HepG2 (cell line): ENCODE measurements at regions not wholly inside any gene's neighbourhood (a gene's known extent, or its start where the extent isn't known, plus 50 kb on each side); places are given as distances from the start of the nearest gene placed in this dataset.

Source experiments
- ATAC-seq: fragments of 200-7000 bp; cut with Tn5 transposase; 3 replicates; pipeline ENCODE4 v1.9.1; 2020; ENCODE audit warnings: mild to moderate bottlenecking, moderate library complexity
- BruUV-seq: library from RNA; stranded (reverse); fragments of 400-500 nt; replicated peaks from 2 replicates; lab custom pipeline; 2021; lab: Mats Ljungman, UMichigan
- CTCF ChIA-PET: fragments of 300-600 bp; formaldehyde crosslinking; extraction: SDS; loops from one replicate; lab custom pipeline; 2021; ENCODE audit warnings: low total read pairs, inconsistent platforms, low intra/inter-chr PET ratio; lab: Yijun Ruan, JAX
- POLR2A ChIA-PET: fragments of 350-600 bp; sonication (Branson Sonifier 250); formaldehyde crosslinking; loops from one replicate; lab custom pipeline; 2020; ENCODE audit warnings: antibody characterized with exemption, inconsistent platforms; lab: Yijun Ruan, JAX
- DNase-seq: peaks from one replicate; pipeline ENCODE4 v3.0.0-alpha.2; 2015; ENCODE audit warnings: low spot score
- FAIRE-seq: peaks from 3 replicates; lab custom pipeline; 2011; peaks lifted over from hg19 to GRCh38; lab: Jason Lieb, UNC
- H2AFZ ChIP-seq: one replicate; pipeline ENCODE4 v1.6.1; 2011; ENCODE audit warnings: low read length, inconsistent platforms
- H3K27ac ChIP-seq: fragments of 300-600 bp; 3 replicates; pipeline ENCODE4 v1.8.0; 2011; ENCODE audit warnings: mixed run types, mild to moderate bottlenecking, mixed read lengths, low read length, inconsistent platforms; ENCODE audit not compliant: insufficient read depth; ENCODE audit errors: extremely low read length
- H3K27me3 ChIP-seq, 2 experiments: fragments of 200-600 bp in 1 of 2; 2 replicates in 1 of 2; 3 replicates in 1 of 2; pipeline versions ENCODE4 v1.6.0 to v1.8.0; 2011; ENCODE audit warnings: low read length in 2 of 2, mild to moderate bottlenecking in 2 of 2, moderate library complexity in 2 of 2, inconsistent platforms in 1 of 2; ENCODE audit not compliant: insufficient read depth in 2 of 2, control insufficient read depth in 1 of 2
- H3K36me3 ChIP-seq, 2 experiments: fragments of 200-600 bp in 1 of 2; replicated peaks in 1 of 2; 2 replicates in 1 of 2; 3 replicates in 1 of 2; pipeline versions ENCODE4 v1.5.1 to v1.8.0; 2011; ENCODE audit warnings: low read length in 2 of 2, inconsistent platforms in 1 of 2; ENCODE audit not compliant: insufficient read depth in 2 of 2, control insufficient read depth in 1 of 2
- H3K4me1 ChIP-seq: 2 replicates; pipeline ENCODE4 v1.5.1; 2012; ENCODE audit warnings: low read length, inconsistent platforms; ENCODE audit not compliant: insufficient read depth
- H3K4me2 ChIP-seq: 2 replicates; pipeline ENCODE4 v1.6.0; 2011; ENCODE audit warnings: low read depth, low read length, inconsistent platforms
- H3K4me3 ChIP-seq, 3 experiments: fragments of 200-600 bp in 1 of 3; sonication (generic), shearing (Covaris generic) in 1 of 3; replicated peaks in 1 of 3; 2 replicates each; pipeline ENCODE4 v1.5.1; 2011 to 2016; ENCODE audit warnings: low read length in 3 of 3, inconsistent platforms in 2 of 3, low read depth in 2 of 3, mild to moderate bottlenecking in 2 of 3, control low read depth in 1 of 3, mixed read lengths in 1 of 3; ENCODE audit not compliant: insufficient read depth in 1 of 3
- H3K79me2 ChIP-seq: one replicate; pipeline ENCODE4 v1.6.1; 2011; ENCODE audit warnings: low read length, inconsistent platforms; ENCODE audit not compliant: insufficient read depth
- H3K9ac ChIP-seq: 2 replicates; pipeline ENCODE4 v1.6.0; 2011; ENCODE audit warnings: mild to moderate bottlenecking, low read depth, low read length, inconsistent platforms; ENCODE audit not compliant: insufficient read depth
- H3K9me3 ChIP-seq: 2 replicates; pipeline ENCODE4 v1.5.1; 2012; ENCODE audit warnings: mild to moderate bottlenecking, low read length
- H4K20me1 ChIP-seq: 2 replicates; pipeline ENCODE4 v1.6.0; 2011; ENCODE audit warnings: inconsistent platforms, mild to moderate bottlenecking, low read length, moderate library complexity; ENCODE audit not compliant: insufficient read depth
- AGO1 ChIP-seq: fragments of 200-400 bp; formaldehyde crosslinking; IDR thresholded peaks from 2 replicates; pipeline ENCODE4 v1.6.1; 2017; ENCODE audit warnings: mild to moderate bottlenecking, low read depth, low read length, moderate library complexity; ENCODE audit not compliant: poor library complexity, severe bottlenecking
- CCAR2 ChIP-seq: fragments of 200-400 bp; formaldehyde crosslinking; optimal IDR thresholded peaks from 2 replicates; pipeline ENCODE3; 2018; ENCODE audit warnings: low read depth, mild to moderate bottlenecking, low read length, moderate library complexity
- CTCF ChIP-seq: sonication (generic); formaldehyde crosslinking; IDR thresholded peaks from 2 replicates; pipeline ENCODE4 v1.5.0; 2020; ENCODE audit warnings: mild to moderate bottlenecking, missing genetic modification reagents, moderate library complexity
- FOXK1 ChIP-seq: sonication (generic); formaldehyde crosslinking; IDR thresholded peaks from 2 replicates; pipeline ENCODE4 v1.4.0; 2020; ENCODE audit warnings: low read depth, missing genetic modification reagents, borderline replicate concordance
- GZF1 ChIP-seq: sonication (generic); formaldehyde crosslinking; IDR thresholded peaks from 2 replicates; pipeline ENCODE4 v1.5.1; 2020; ENCODE audit warnings: mild to moderate bottlenecking, missing genetic modification reagents
- HNF4A ChIP-seq: sonication (generic); formaldehyde crosslinking; IDR thresholded peaks from 2 replicates; pipeline ENCODE4 v1.4.0; 2020; ENCODE audit warnings: missing genetic modification reagents
- KDM2A ChIP-seq: sonication (generic); formaldehyde crosslinking; IDR thresholded peaks from 2 replicates; pipeline ENCODE4 v1.4.0; 2020; ENCODE audit warnings: low read depth, missing genetic modification reagents, borderline replicate concordance
- KLF11 ChIP-seq: IDR thresholded peaks from 2 replicates; pipeline ENCODE4 v1.6.1; 2016; ENCODE audit warnings: missing compliant biosample characterization
- NFRKB ChIP-seq: fragments of 450-650 bp; IDR thresholded peaks from 2 replicates; pipeline ENCODE4 v1.6.1; 2017
- NKX3-1 ChIP-seq: sonication (generic); formaldehyde crosslinking; IDR thresholded peaks from 2 replicates; pipeline ENCODE4 v1.5.0; 2020; ENCODE audit warnings: missing genetic modification reagents
- PAXIP1 ChIP-seq: sonication (generic); formaldehyde crosslinking; conservative IDR thresholded peaks from 2 replicates; pipeline ENCODE4 v1.4.0; 2020; ENCODE audit warnings: mild to moderate bottlenecking, missing genetic modification reagents, moderate library complexity
- SRSF9 ChIP-seq: fragments of 200-400 bp; formaldehyde crosslinking; IDR thresholded peaks from 2 replicates; pipeline ENCODE4 v1.6.1; 2018; ENCODE audit warnings: borderline replicate concordance, mild to moderate bottlenecking, low read depth, low read length; ENCODE audit not compliant: insufficient read depth, poor library complexity, severe bottlenecking
- STAG1 ChIP-seq: sonication (generic); formaldehyde crosslinking; IDR thresholded peaks from 2 replicates; pipeline ENCODE4 v1.4.0; 2020; ENCODE audit warnings: missing genetic modification reagents
- ZNF784 ChIP-seq: sonication (generic); formaldehyde crosslinking; IDR thresholded peaks from 2 replicates; pipeline ENCODE4 v1.5.1; 2020; ENCODE audit warnings: missing genetic modification reagents, mild to moderate bottlenecking, borderline replicate concordance
- WGBS: methylation state at CpG from one replicate; pipeline ENCODE4 v1.1.6; 2017; ENCODE audit warnings: low lambda C conversion rate; 5-methylcytosine and 5-hydroxymethylcytosine counted together
- in situ Hi-C: cut with HindIII; loops from 2 replicates; pipeline ENCODE4 v1.10.0; 2017; ENCODE audit warnings: low pct_unique_long_range_greater_than_20kb; ENCODE audit not compliant: extremely low pct_ligation_motif_present
- intact Hi-C: fragments of 100-400 bp; cut with micrococcal nuclease; formaldehyde crosslinking; loops from one replicate; pipeline ENCODE4 v1.10.0; 2022; ENCODE audit not compliant: unreplicated experiment
- TF ChIP-seq, protein P1 (sequence below): sonication (generic); formaldehyde crosslinking; IDR thresholded peaks from 2 replicates; pipeline ENCODE4 v1.5.1; 2020; ENCODE audit warnings: mild to moderate bottlenecking, missing genetic modification reagents

GRCh38 chr12:18882690-18883089 is 144.8 kb downstream of the CAPZA3 start (continued):
- TF ChIP-seq CTCF (peak; percentile 48), CCAR2 (no peak), STAG1 (CRISPR knock-in tag) (peak; percentile 71), NFRKB (no peak)

DNA sequence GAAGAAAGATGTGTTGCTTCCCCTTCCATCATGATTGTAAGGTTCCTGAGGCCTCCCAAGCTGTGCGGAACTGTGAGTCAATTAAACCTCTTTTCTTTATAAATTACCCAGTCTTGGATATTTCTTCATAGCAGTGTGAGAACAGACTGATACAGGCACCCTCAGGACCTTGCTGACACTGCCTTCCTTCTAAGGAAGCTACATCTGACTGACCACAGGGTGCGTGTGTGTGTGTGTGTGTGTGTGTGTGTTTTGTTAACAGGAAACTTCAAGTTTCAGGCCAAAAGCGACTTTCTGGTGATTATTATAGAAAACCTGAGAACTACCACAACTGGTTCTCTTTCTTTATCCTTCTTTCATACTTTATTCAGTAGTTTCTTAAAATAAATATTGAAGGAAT is 149.0 kb downstream of the CAPZA3 start:
- no peak overlapping the region for H3K9ac ChIP-seq
- ATAC-seq (no peak), DNase-seq (no peak), FAIRE-seq (no peak)
- no peak overlapping the region for H2AFZ ChIP-seq
- BruUV-seq = no TSS peak
- H3K27me3 ChIP-seq = no peaks in the 10 kb centered on the region
- ChIA-PET POLR2A (no interaction called here), CTCF (no interaction called here)
- in situ Hi-C loops (no loop called here), intact Hi-C loops (no loop called here)
- no peaks in the 10 kb centered on the region for H4K20me1 ChIP-seq
- H3K27ac ChIP-seq = no peak overlapping the region
- H3K79me2 ChIP-seq = no peaks in the 10 kb centered on the region
- WGBS = 37% methylated on average over 3 of the region's 3 CpGs
- H3K4me2 ChIP-seq = no peak overlapping the region
- H3K4me3 ChIP-seq = no peak overlapping the region
- H3K4me1 ChIP-seq = no peaks in the 10 kb centered on the region
- H3K36me3 ChIP-seq = no peaks in the 10 kb centered on the region
- H3K9me3 ChIP-seq = no peaks in the 10 kb centered on the region
- no peak for TF ChIP-seq GZF1 (CRISPR knock-in tag)
- no peak for TF ChIP-seq KDM2A (CRISPR knock-in tag)
- TF ChIP-seq NKX3-1 (CRISPR knock-in tag) = no peak
- TF ChIP-seq FOXK1 (CRISPR knock-in tag) = no peak
- TF ChIP-seq KLF11 (CRISPR knock-in tag) = no peak
- TF ChIP-seq ZNF784 (CRISPR knock-in tag) = no peak
- TF ChIP-seq HNF4A (CRISPR knock-in tag) = no peak
- no peak for TF ChIP-seq AGO1
- TF ChIP-seq, protein P1, sequence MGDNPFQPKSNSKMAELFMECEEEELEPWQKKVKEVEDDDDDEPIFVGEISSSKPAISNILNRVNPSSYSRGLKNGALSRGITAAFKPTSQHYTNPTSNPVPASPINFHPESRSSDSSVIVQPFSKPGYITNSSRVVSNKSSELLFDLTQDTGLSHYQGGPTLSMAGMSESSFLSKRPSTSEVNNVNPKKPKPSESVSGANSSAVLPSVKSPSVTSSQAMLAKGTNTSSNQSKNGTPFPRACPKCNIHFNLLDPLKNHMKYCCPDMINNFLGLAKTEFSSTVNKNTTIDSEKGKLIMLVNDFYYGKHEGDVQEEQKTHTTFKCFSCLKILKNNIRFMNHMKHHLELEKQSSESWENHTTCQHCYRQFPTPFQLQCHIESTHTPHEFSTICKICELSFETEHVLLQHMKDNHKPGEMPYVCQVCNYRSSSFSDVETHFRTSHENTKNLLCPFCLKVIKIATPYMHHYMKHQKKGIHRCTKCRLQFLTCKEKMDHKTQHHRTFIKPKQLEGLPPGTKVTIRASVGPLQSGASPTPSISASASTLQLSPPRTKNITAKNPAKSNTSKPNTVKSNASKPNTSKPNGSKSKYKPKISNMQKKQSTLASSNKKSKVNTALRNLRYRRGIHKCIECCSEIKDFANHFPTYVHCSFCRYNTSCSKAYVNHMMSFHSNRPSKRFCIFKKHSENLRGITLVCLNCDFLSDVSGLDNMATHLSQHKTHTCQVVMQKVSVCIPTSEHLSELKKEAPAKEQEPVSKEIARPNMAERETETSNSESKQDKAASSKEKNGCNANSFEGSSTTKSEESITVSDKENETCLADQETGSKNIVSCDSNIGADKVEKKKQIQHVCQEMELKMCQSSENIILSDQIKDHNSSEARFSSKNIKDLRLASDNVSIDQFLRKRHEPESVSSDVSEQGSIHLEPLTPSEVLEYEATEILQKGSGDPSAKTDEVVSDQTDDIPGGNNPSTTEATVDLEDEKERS (CRISPR knock-in tag) = no peak
- TF ChIP-seq PAXIP1 (CRISPR knock-in tag) = no peak
- TF ChIP-seq SRSF9 = no peak
